Neural cell (in vitro differentiated cells): ENCODE measurements at regions not wholly inside any gene's neighbourhood (a gene's known extent, or its start where the extent isn't known, plus 50 kb on each side); places are given as distances from the start of the nearest gene placed in this dataset.

ENCODE experiments used
- CTCF ChIP-seq: fragments of 450-650 bp; IDR thresholded peaks from 2 replicates; pipeline ENCODE4 v1.5.1; 2014; ENCODE audit warnings: antibody characterized with exemption, mild to moderate bottlenecking, moderate library complexity; ENCODE audit not compliant: poor library complexity, severe bottlenecking
- EP300 ChIP-seq: fragments of 450-650 bp; conservative IDR thresholded peaks from 2 replicates; pipeline ENCODE4 v1.6.1; 2014; ENCODE audit warnings: antibody characterized with exemption, mild to moderate bottlenecking, moderate library complexity; ENCODE audit not compliant: poor library complexity, severe bottlenecking
- SMC3 ChIP-seq: fragments of 450-650 bp; conservative IDR thresholded peaks from 2 replicates; pipeline ENCODE4 v1.6.1; 2014; ENCODE audit warnings: antibody characterized with exemption, mild to moderate bottlenecking, moderate library complexity; ENCODE audit not compliant: poor library complexity

- TF ChIP-seq CTCF (no peak), EP300 (no peak), SMC3 (no peak)
These were observed 81.7 kb upstream of the NEUROD1 start for GRCh38 chr2:181762000-181762399.
